Activated CD4-positive, alpha-beta T cell treated with anti-CD3 and anti-CD28 coated beads, Interleukin-2, amount 50 U/mL, for 16 hours (primary cell): ENCODE measurements at regions not wholly inside any gene's neighbourhood (a gene's known extent, or its start where the extent isn't known, plus 50 kb on each side); places are given as distances from the start of the nearest gene placed in this dataset.

Experiments used
- DNase-seq: peaks from one replicate; pipeline ENCODE4 v3.0.0-alpha.2; 2020

DNA sequence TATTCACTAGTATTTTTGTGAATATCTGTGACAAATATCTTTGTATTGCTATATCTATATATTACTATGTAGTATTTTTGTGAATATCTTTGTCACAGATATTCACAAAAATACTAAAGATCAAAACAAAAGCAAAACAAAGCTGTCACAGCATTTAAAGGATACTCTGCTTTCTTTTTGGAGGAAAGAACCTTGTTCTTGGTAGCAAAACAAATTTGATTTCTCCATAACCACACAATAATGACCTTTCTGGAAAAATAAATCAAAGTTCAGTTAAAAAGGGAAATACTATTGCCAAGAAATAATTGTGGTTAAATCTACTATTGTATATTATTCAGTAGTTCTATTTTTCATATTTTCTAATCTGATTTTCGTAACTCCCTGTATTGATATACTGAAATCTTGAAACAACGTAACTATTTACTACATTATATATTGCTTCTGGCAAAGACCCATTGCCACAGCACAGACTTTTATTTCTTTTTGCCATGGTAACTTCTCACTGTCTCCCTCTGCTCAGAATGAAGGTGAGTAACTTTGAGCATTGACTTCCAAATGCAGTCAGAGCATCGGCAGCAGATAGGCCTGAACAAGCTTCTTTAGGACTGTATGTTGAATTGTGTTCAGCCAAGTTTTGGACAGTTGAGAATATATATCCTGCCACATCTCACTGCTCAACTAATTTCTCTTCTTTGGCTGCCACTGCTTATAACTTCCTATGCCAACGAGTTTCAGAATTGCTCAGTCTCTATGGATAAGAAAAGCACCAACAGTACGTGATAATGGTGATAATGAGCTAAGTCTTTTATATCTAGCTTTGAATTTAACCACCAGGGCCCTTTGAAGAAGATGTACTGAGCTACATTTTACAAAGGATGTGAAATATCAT is 1097.2 kb upstream of the GJE1 start:
- no peak for DNase-seq

DNA sequence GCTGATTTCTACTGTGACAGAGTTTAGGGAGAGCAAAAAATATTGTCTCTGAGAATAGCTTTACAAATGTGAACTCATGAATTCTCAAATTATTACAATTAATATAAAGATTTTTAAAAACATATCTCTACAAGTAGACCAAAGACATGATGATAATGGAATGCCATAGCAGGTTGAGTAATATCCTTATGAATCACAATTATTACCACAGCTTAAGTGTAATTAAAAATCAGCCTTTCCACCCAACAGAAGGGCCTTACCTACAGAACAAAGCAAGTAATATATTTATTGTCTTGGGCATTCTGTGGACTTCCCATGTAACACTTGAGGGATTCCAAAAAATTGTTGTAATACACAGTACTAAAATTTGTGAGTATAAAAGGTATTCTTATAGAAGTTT is 1099.6 kb upstream of the GJE1 start:
- DNase-seq = no peak

DNA sequence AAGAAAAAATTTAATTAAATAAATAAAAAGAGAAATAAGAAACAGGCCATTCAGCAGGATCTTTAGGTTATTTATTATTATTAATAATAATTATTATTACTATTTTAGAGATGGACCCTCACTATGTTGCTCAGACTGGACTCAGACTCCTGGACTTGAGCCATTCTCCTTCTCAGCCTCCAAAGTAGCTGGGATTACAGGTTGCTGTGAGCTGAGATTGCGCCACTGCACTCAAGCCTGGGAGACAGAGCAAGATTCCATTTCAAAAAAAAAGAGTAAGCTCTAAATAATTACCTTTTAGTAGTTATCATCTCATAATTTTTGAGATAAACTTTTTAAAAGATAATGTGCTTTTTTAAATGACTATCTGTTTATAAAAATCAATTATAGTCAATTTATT is 1102.8 kb upstream of the GJE1 start:
- no peak for DNase-seq

DNA sequence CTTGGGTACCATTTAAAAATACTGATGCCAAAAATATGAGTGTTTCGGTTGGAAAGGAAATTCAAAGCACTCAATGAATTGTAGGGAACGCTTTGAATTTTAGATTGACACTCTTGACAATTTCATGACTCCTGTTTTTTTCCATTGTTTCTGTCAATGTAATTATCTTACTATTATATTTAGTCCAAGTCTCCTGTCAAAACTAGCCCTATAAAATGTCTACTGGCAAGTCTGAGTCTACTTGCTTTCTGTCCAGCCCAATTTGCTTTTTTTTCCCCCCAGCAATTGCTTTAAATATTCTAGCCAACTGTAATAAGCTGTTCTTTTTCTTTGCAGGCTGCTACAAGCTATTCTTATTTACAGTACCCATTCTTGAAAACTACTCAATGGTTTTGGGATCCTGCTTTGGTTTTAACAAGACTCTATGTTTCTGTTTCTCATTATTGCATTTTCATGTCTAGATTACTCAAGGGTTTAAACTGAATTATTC is 1103.9 kb upstream of the GJE1 start:
- no peak for DNase-seq

GRCh38 chr6:141026504-141026903 is 1106.2 kb upstream of the GJE1 start:
- no peak for DNase-seq

GRCh38 chr6:141024526-141024925 is 1108.2 kb upstream of the GJE1 start:
- DNase-seq = no peak

- no peak for DNase-seq
These were observed 1114.8 kb upstream of the GJE1 start for GRCh38 chr6:141017941-141018340.

DNA sequence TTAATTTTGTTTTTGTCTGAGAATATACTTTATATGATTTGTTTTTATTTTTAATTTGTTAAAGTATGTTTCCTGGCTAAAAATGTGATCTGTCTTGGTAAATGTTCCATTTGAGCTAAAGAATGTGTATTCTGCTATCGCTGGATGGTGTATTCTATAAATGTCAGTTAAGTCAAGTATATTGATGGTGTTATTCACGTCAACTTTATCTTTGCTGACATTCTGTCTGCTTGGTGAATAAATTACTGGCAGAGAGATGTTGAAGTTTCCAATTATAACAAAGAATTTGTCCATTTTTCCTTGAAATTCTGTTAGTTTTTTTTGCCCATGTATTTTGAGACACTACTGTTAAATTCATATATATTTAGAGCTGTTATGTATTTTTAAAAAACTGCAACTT is 1131.8 kb upstream of the GJE1 start:
- no peak for DNase-seq

GRCh38 chr6:140993515-140993914 is 1139.2 kb upstream of the GJE1 start:
- DNase-seq = no peak

DNA sequence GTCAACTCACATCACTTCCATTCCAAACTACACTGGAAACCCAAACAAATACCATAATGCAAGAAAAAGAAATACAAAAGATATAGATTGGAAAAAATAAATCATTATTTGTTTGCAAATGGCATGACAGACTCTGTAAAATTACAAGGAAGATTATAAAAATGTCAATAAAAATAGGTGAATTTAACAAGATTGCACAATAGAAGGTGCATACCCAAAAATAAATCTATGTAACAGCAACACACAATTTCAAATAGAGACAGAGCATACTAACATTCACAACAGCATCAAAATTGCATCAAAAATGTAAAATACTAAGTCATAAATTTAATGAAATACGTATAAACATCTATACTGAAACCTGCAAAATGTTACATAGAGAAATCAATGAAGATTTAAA is 1140.0 kb upstream of the GJE1 start:
- DNase-seq = no peak

GRCh38 chr6:140988780-140989179 is 1143.9 kb upstream of the GJE1 start:
- DNase-seq = no peak

DNA sequence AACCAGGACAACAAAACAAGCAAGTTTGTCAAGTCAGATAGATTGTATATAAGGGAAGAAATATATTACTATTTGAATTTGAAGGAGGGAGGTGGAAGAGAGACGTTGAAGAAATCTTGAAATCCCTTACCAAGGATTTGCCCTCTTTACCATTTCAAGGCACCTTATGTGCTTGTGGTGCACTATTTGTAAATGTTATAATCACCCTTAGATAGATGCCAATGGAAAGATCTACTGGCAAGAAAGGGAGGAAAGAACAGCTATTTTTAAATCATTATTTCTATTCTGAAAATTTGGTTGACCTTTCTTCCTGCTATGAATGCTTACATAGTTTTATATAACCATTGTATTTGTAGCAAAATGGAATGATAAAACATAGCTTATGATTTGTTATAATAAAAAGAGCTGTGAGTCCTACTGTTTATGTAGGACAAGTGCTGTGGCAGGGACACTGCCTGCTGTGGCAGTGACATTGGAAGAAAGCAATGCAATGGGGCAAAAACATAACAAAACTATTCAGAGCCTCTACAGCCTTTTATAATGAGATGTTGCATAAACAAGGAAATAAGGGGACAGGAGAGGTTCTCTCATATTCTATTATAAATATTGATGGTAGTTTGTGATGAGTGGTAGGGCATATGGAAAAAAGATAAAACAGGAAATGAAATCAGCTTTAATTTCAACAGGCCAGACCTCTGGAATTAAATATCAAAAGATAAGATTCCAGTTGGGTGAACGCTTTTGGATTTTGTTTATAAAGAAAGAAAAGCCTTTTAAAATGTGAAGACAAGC is 1145.2 kb upstream of the GJE1 start:
- DNase-seq = no peak

DNA sequence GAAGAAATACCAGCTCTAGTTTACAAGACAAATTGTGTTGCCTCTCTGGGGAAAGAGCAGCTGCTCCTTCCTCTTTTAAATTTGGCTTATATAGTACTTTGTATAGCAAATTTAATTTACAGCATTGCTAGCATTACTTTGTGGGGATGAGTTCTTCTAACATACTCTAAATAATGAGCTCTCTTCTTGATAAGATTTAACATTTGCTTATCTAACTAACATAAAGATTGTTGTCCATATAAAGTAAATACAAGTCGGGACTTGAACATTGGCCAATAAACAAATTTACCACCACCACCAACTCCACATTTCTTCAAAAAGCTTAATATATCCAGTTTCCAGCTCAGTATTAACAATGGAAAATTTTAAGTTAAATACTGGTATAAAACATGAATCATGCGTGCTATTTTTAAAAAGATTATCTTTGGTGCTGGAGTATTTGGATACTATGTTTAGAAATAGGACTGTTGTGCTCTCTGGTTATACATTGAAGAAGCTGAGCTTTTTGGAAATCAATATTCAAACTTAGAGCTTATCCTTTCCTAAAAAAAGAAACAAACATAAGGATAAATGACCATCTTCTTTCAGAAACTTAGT is 1146.9 kb upstream of the GJE1 start:
- no peak for DNase-seq

GRCh38 chr6:140980265-140980887 is 1152.3 kb upstream of the GJE1 start:
- DNase-seq = no peak

- no peak for DNase-seq
These were observed 1153.1 kb upstream of the GJE1 start for GRCh38 chr6:140979642-140980091.

DNA sequence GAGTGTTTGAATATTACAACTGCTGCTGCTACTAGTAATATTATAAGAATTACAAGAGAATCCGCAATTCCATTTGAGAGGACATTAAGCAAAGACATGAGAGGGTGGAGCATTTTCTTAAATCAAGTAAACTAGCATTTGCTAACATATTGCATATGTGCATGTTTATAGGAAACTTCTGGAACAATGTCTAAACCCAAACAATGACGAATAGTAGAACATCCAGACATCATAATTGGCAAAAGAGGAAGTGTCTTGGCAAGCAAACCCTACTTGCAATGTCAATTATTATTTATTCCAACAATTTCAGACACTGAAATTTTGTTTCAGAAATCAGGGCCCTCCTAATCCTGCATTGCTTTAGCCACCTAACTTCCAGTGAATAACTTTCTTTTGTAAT is 1155.3 kb upstream of the GJE1 start:
- DNase-seq = no peak

- no peak for DNase-seq
These were observed 1155.9 kb upstream of the GJE1 start for GRCh38 chr6:140976806-140977205.

- no peak for DNase-seq
These were observed 1162.2 kb upstream of the GJE1 start for GRCh38 chr6:140970485-140970884.

DNA sequence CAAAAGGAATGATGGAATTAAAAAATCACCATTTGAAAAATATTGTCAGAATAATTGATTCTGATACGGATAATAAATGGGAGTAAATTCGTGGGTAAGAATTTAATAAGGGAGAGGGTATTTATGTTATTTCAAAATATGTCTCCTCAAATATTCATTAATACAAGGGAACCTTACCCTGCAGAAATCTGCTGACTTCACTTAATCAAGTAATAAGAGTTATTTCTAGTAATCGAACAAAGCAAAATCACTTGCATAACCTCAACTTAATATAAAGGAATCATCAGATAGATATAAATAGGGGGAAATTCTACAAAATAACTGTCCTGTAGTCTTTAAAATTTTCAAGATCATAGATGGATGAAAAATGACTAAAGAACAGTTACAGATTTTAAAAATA is 1164.7 kb upstream of the GJE1 start:
- DNase-seq = no peak

GRCh38 chr6:140966676-140967075 is 1166.0 kb upstream of the GJE1 start:
- no peak for DNase-seq

- DNase-seq = no peak
These were observed 1172.2 kb upstream of the GJE1 start for GRCh38 chr6:140960566-140960965.

DNA sequence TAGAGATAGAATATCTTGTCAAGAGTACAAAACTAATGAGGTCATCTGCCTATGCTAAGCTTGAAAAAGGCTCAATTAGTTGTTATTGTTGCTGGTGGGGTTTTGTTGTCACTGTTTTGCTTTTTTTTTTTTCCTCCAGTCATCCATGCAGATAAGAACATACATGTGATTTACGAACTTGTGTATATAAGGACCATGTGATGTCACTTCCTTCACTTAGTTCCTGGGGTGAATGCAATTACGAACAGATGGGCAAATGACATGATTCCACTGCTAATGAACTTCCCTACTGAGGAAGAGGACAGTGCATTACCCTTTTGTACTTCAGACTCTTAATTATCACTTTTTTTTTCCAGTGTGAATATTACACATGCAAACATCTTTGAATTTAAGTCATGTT is 1175.3 kb upstream of the GJE1 start:
- no peak for DNase-seq
